Heart right ventricle (tissue), 16 donors: ENCODE measurements at regions not wholly inside any gene's neighbourhood (a gene's known extent, or its start where the extent isn't known, plus 50 kb on each side); places are given as distances from the start of the nearest gene placed in this dataset.

ENCODE experiments used
- ATAC-seq, 8 donors: fragments of 200-7000 bp; cut with Tn5 transposase; one replicate each; pipeline ENCODE4 v1.9.1; 2020; ENCODE audit warnings: mild to moderate bottlenecking in 8 of 8, moderate library complexity in 8 of 8, moderate number of reproducible peaks in 1 of 8
- DNase-seq, 2 donors: peaks; one replicate each; pipeline ENCODE4 v3.0.0-alpha.2; 2020
- H3K27ac ChIP-seq, 10 donors: fragments of 200-600 bp; sonication (generic) in 2 of 10; one replicate each; pipeline versions ENCODE4 v1.5.0 to v1.8.0; 2020 to 2022; ENCODE audit warnings: mild to moderate bottlenecking in 3 of 10
- H3K27me3 ChIP-seq, 7 donors: fragments of 200-600 bp; one replicate each; pipeline ENCODE4 v1.8.0; 2021 to 2022; ENCODE audit warnings: mild to moderate bottlenecking in 2 of 7
- H3K36me3 ChIP-seq, 9 donors: fragments of 200-600 bp; sonication (generic) in 1 of 9; one replicate each; pipeline versions ENCODE4 v1.5.0 to v1.8.0; 2020 to 2022; ENCODE audit warnings: mild to moderate bottlenecking in 2 of 9
- H3K4me1 ChIP-seq, 9 donors: fragments of 200-600 bp; sonication (generic) in 1 of 9; one replicate each; pipeline versions ENCODE4 v1.5.0 to v1.8.0; 2020 to 2022; ENCODE audit warnings: mild to moderate bottlenecking in 4 of 9
- H3K4me3 ChIP-seq, 10 donors: fragments of 200-600 bp; sonication (generic) in 2 of 10; one replicate each; pipeline versions ENCODE4 v1.5.0 to v1.8.0; 2020 to 2022; ENCODE audit warnings: mild to moderate bottlenecking in 7 of 10, moderate library complexity in 2 of 10
- H3K9me3 ChIP-seq, 11 donors: fragments of 200-600 bp in 10 of 11; sonication (generic) in 2 of 11; one replicate each; pipeline versions ENCODE4 v1.5.0 to v1.8.0; 2013 to 2022; ENCODE audit warnings: mild to moderate bottlenecking in 2 of 11, control low read depth in 1 of 11, moderate library complexity in 1 of 11
- CTCF ChIP-seq, 9 donors: fragments of 200-600 bp; sonication (generic) in 2 of 9; IDR thresholded peaks; one replicate each; pipeline versions ENCODE4 v1.5.0 to v1.8.0; 2021 to 2022; ENCODE audit warnings: antibody characterized with exemption in 9 of 9, mild to moderate bottlenecking in 5 of 9, moderate library complexity in 1 of 9
- WGBS, 2 donors: extraction: QIAGEN DNeasy Blood & Tissue Kit; methylation state at CpG; one replicate each; pipeline ENCODE4 v1.1.7; 2013; ENCODE audit warnings: inconsistent platforms in 1 of 2; 5-methylcytosine and 5-hydroxymethylcytosine counted together
- intact Hi-C, 10 donors: fragments of 100-400 bp; cut with DNase I; formaldehyde crosslinking; loops; one replicate each; pipeline versions ENCODE4 v1.11.1 to v1.14.2; 2022
- donor health status: Arrhythmogenic right ventricular cardiomyopathy.
- donor health status: ischemic (EF 13 %, LVEDD 7.1; RV severe dilation, severe dysfunction).
- donor health status: healthy with polysubstance abuse.
- donor health status: DM: no; HTN: yes; CAD: no.
- donor health status: DM: no; HTN: no; CAD: no.
- donor health status: ischemic (EF 25% LVEDD 6.9; RV normal size, moderate dysfunction).
- donor health status: ischemic (EF 25% LVEDD 5.7; RV mildly dilated, moderate dysfunction).
- donor health status: healthy.
- donor health status: DM: yes; HTN: yes; CAD: no.
- donor health status: Ischemic cardiomyopathy.
- donor health status: ischemic (EF 35%, LVEDD 5.7; RV mildly dilated, moderate dysfunction).
- donor health status: nonischemic (EF 11% LVEDD 7.7; RV severe dilation, severe dysfunction).
- donor health status: DM: yes; HTN: yes; CAD: no.
- donor health status: PGD.
- donor health status: ischemic (EF 29% LVEDD 5.4; RV normal size, mild dysfunction).
- donor health status: nonischemic (EF 23%, LVEDD 6.1; RV moderate dilation, normal function).

DNA sequence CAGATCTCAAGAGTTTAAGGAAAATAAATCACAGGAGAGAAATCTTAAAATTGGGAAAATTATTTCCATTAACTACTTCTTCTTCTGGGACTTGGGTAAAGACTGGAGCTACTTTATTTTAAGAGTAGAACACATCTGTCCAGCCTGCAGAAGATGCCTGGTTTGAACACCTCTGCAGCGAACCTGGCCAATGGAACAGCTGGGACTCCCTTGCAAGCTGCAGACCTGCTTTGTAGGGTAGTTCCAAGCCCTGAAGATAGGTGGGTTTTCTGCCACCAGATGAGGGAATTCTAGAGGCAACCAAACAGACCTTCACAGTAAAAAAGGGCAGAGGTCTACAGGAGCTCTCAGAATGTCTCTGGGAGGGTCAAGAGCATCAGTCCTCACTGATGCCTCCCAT is 86.5 kb upstream of the CACNA1E start:
- H3K27ac ChIP-seq: peak overlapping the region in 1 of 10 donors; percentile 64
- no peak for TF ChIP-seq CTCF (IDR thresholded peaks at IDR 0.05)
- H3K36me3 ChIP-seq: no peaks in the 10 kb centered on the region
- WGBS, 2 donors: 91 to 96% methylated on average over 1 of the region's 1 CpG
- ATAC-seq (no peak), DNase-seq (no peak)
- intact Hi-C loops: no loop called here
- no peaks in the 10 kb centered on the region for H3K9me3 ChIP-seq
- no peaks in the 10 kb centered on the region for H3K4me1 ChIP-seq
- H3K27me3 ChIP-seq: peaks cover 0 to 41% (median 15%) of the 10 kb centered on the region in 7 donors
- no peak overlapping the region for H3K4me3 ChIP-seq

- WGBS, 2 donors: 62 to 65% methylated on average over 3 of the region's 3 CpGs
- peak overlapping the region in 1 of 10 donors; percentile 64 for H3K27ac ChIP-seq
- H3K4me1 ChIP-seq: no peaks in the 10 kb centered on the region
- H3K27me3 ChIP-seq: peaks cover 0 to 31% (median 10%) of the 10 kb centered on the region in 7 donors
- DNase-seq: no peak
- ATAC-seq: no peak
- no peaks in the 10 kb centered on the region for H3K9me3 ChIP-seq
- no peaks in the 10 kb centered on the region for H3K36me3 ChIP-seq
- no peak for TF ChIP-seq CTCF (IDR thresholded peaks at IDR 0.05)
- intact Hi-C loops: no loop called here
- H3K4me3 ChIP-seq: no peak overlapping the region
Observed at GRCh38 chr1:181397845-181398244, 85.5 kb upstream of the CACNA1E start.

- Histone ChIP-seq H3K27me3 (peaks cover 0 to 25% (median 4%) of the 10 kb centered on the region in 7 donors), H3K4me1 (no peaks in the 10 kb centered on the region), H3K4me3 (no peak overlapping the region), H3K9me3 (no peaks in the 10 kb centered on the region), H3K27ac (no peak overlapping the region), H3K36me3 (no peaks in the 10 kb centered on the region)
- ATAC-seq (no peak), DNase-seq (no peak)
- intact Hi-C loops: no loop called here
- 82 to 83% methylated on average over 4 of the region's 4 CpGs for WGBS, 2 donors
- no peak for TF ChIP-seq CTCF (IDR thresholded peaks at IDR 0.05)
Observed at GRCh38 chr1:181398544-181398943, 84.8 kb upstream of the CACNA1E start.

DNA sequence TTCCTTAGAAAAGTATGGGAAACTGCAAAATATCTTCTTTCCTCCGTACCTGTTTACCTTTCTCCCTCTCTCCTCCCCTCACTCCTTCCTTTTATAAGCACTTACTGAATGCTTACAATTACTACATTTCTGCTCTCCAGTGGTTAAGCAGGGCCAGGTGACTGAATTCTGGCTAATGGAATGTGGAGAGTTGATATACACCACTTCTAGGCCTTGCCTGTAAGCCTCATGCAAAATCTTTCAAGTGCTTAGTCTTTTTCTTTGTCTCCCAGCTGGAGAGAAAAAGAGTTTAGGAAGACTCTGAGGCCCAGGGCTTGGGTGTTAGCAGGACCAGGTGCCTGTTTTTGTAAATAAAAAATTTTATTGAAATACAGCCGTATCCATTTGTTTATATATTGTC is 77.7 kb upstream of the CACNA1E start:
- peaks cover 0 to 10% (median 0%) of the 10 kb centered on the region in 7 donors for H3K27me3 ChIP-seq
- no peak overlapping the region for H3K4me3 ChIP-seq
- 82 to 87% methylated on average over 2 of the region's 2 CpGs for WGBS, 2 donors
- intact Hi-C loops: no loop called here
- no peaks in the 10 kb centered on the region for H3K4me1 ChIP-seq
- ATAC-seq (no peak), DNase-seq (no peak)
- H3K9me3 ChIP-seq: no peaks in the 10 kb centered on the region
- no peaks in the 10 kb centered on the region for H3K36me3 ChIP-seq
- TF ChIP-seq CTCF (IDR thresholded peaks at IDR 0.05): no peak
- no peak overlapping the region for H3K27ac ChIP-seq
